Body of pancreas (tissue), 4 donors: ENCODE measurements at regions not wholly inside any gene's neighbourhood (a gene's known extent, or its start where the extent isn't known, plus 50 kb on each side); places are given as distances from the start of the nearest gene placed in this dataset.

Experiments used
- ATAC-seq: fragments of 150-250 bp; one replicate; pipeline ENCODE4 v1.9.1; 2016
- DNase-seq, 4 donors: peaks; one replicate each; pipeline ENCODE4 v3.0.0-alpha.2; 2019
- H3K27ac ChIP-seq, 4 donors: fragments of 200-600 bp; sonication (generic); 1 replicate in 3 of 4; 2 replicates in 1 of 4; pipeline versions ENCODE4 v1.5.1 to v1.6.1; 2016 to 2019; ENCODE audit warnings: mild to moderate bottlenecking in 1 of 4, mixed read lengths in 1 of 4, moderate library complexity in 1 of 4
- H3K27me3 ChIP-seq, 2 donors: fragments of 200-600 bp; sonication (generic); one replicate each; pipeline ENCODE4 v1.6.0; 2016; ENCODE audit warnings: mild to moderate bottlenecking in 1 of 2
- H3K36me3 ChIP-seq, 2 donors: fragments of 200-600 bp; sonication (generic); replicated peaks in 1 of 2; 2 replicates each; pipeline ENCODE4 v1.5.1; 2016; ENCODE audit warnings: low read depth in 2 of 2; ENCODE audit not compliant: insufficient read depth in 1 of 2
- H3K4me1 ChIP-seq: fragments of 200-600 bp; sonication (generic); one replicate; pipeline ENCODE4 v1.6.0; 2016
- H3K4me3 ChIP-seq, 2 donors: fragments of 200-600 bp; sonication (generic); 1 replicate in 1 of 2; 2 replicates in 1 of 2; pipeline ENCODE4 v1.5.1; 2016 to 2019
- H3K9me3 ChIP-seq, 3 donors: fragments of 200-600 bp; sonication (generic); 1 replicate in 2 of 3; 2 replicates in 1 of 3; pipeline ENCODE4 v1.5.1; 2016
- CTCF ChIP-seq, 7 experiments: fragments of 450-650 bp in 4 of 7; fragments of 200-600 bp in 3 of 7; sonication (generic) in 3 of 7; IDR thresholded peaks; one replicate each; pipeline ENCODE4 v1.5.1; 2016 to 2019; ENCODE audit warnings: antibody characterized with exemption in 7 of 7
- POLR2A ChIP-seq, 3 donors: fragments of 450-650 bp; IDR thresholded peaks; one replicate each; pipeline ENCODE4 v1.6.1; 2016; ENCODE audit warnings: antibody characterized with exemption in 3 of 3, mild to moderate bottlenecking in 2 of 3
- WGBS, 2 donors: methylation state at CpG; one replicate each; pipeline ENCODE4 v1.1.5; 2017; 5-methylcytosine and 5-hydroxymethylcytosine counted together
- intact Hi-C: fragments of 100-400 bp; cut with DNase I; formaldehyde crosslinking; loops from one replicate; pipeline ENCODE4 v1.15.1; 2023

- WGBS, 2 donors, result 91 to 93% methylated on average over 4 of the region's 4 CpGs
- intact Hi-C loops, result no loop called here
- H3K36me3 ChIP-seq, result no peaks in the 10 kb centered on the region
- H3K27ac ChIP-seq, result no peak overlapping the region
- no peak for ATAC-seq
- DNase-seq, result no peak
- H3K9me3 ChIP-seq, result no peaks in the 10 kb centered on the region
- H3K4me1 ChIP-seq, result no peaks in the 10 kb centered on the region
- no peak overlapping the region for H3K4me3 ChIP-seq
- TF ChIP-seq CTCF (IDR thresholded peaks at IDR 0.05) (no peak), POLR2A (IDR thresholded peaks at IDR 0.05) (no peak)
- H3K27me3 ChIP-seq, result no peaks in the 10 kb centered on the region
These were observed 187.0 kb downstream of the ANKRD50 start for GRCh38 chr4:124525524-124525923.

- Histone ChIP-seq H3K36me3 (no peaks in the 10 kb centered on the region), H3K4me3 (no peak overlapping the region), H3K27me3 (no peaks in the 10 kb centered on the region), H3K4me1 (no peaks in the 10 kb centered on the region), H3K9me3 (no peaks in the 10 kb centered on the region), H3K27ac (no peak overlapping the region)
- TF ChIP-seq POLR2A (IDR thresholded peaks at IDR 0.05) (no peak), CTCF (IDR thresholded peaks at IDR 0.05) (no peak)
- DNase-seq (no peak), ATAC-seq (no peak)
- intact Hi-C loops, result no loop called here
- WGBS, 2 donors, result 52 to 65% methylated on average over 2 of the region's 2 CpGs
These were observed 186.2 kb downstream of the ANKRD50 start for GRCh38 chr4:124526331-124526730.

- ATAC-seq (no peak), DNase-seq (no peak)
- no peak overlapping the region for H3K4me3 ChIP-seq
- no peaks in the 10 kb centered on the region for H3K27me3 ChIP-seq
- no peak overlapping the region for H3K27ac ChIP-seq
- 35 to 38% methylated on average over 4 of the region's 4 CpGs for WGBS, 2 donors
- H3K36me3 ChIP-seq, result no peaks in the 10 kb centered on the region
- H3K4me1 ChIP-seq, result no peaks in the 10 kb centered on the region
- TF ChIP-seq POLR2A (IDR thresholded peaks at IDR 0.05), result no peak
- no peak for TF ChIP-seq CTCF (IDR thresholded peaks at IDR 0.05)
- no peaks in the 10 kb centered on the region for H3K9me3 ChIP-seq
- intact Hi-C loops, result no loop called here
These were observed 185.8 kb downstream of the ANKRD50 start for GRCh38 chr4:124526769-124527168.

GRCh38 chr4:124527364-124527763 lies 185.2 kb downstream of the ANKRD50 start:
- intact Hi-C loops, result no loop called here

More at GRCh38 chr4:124527364-124527763, 185.2 kb downstream of the ANKRD50 start:
- no peaks in the 10 kb centered on the region for H3K9me3 ChIP-seq
- no peak overlapping the region for H3K27ac ChIP-seq
- H3K36me3 ChIP-seq, result no peaks in the 10 kb centered on the region
- no peak for ATAC-seq
- TF ChIP-seq CTCF (IDR thresholded peaks at IDR 0.05) (no peak), POLR2A (IDR thresholded peaks at IDR 0.05) (no peak)
- H3K4me3 ChIP-seq, result no peak overlapping the region
- no peaks in the 10 kb centered on the region for H3K4me1 ChIP-seq
- WGBS, 2 donors, result 79 to 80% methylated on average over 3 of the region's 3 CpGs
- no peaks in the 10 kb centered on the region for H3K27me3 ChIP-seq
- DNase-seq, result no peak
